Liver (tissue), 3 donors: ENCODE measurements at regions not wholly inside any gene's neighbourhood (a gene's known extent, or its start where the extent isn't known, plus 50 kb on each side); places are given as distances from the start of the nearest gene placed in this dataset.

Experiments used
- EGR1 ChIP-seq, 2 donors: IDR thresholded peaks; 2 replicates each; pipeline ENCODE4 v1.6.1; 2016 to 2018; ENCODE audit warnings: antibody characterized with exemption in 2 of 2, low read depth in 2 of 2
- FOXA2 ChIP-seq: IDR thresholded peaks from 2 replicates; pipeline ENCODE4 v1.6.1; 2016; ENCODE audit warnings: antibody characterized with exemption
- JUND ChIP-seq, 2 donors: IDR thresholded peaks; 2 replicates each; pipeline ENCODE4 v1.6.1; 2016; ENCODE audit warnings: antibody characterized with exemption in 2 of 2
- NR2F2 ChIP-seq: IDR thresholded peaks from 2 replicates; pipeline ENCODE4 v1.6.1; 2016; ENCODE audit warnings: antibody characterized with exemption
- RAD21 ChIP-seq, 2 donors: IDR thresholded peaks; 2 replicates each; pipeline ENCODE4 v1.6.1; 2016; ENCODE audit warnings: antibody characterized with exemption in 2 of 2, mild to moderate bottlenecking in 2 of 2
- RXRA ChIP-seq, 2 donors: IDR thresholded peaks; 2 replicates each; pipeline ENCODE4 v1.6.1; 2017 to 2018; ENCODE audit warnings: antibody characterized with exemption in 2 of 2, mild to moderate bottlenecking in 1 of 2
- TAF1 ChIP-seq: conservative IDR thresholded peaks from 2 replicates; pipeline ENCODE4 v1.6.1; 2016; ENCODE audit warnings: antibody characterized with exemption, mild to moderate bottlenecking
- YY1 ChIP-seq: IDR thresholded peaks from 2 replicates; pipeline ENCODE4 v1.6.1; 2016; ENCODE audit warnings: antibody characterized with exemption, mild to moderate bottlenecking
- TF ChIP-seq, protein P1 (sequence below): fragments of 150-350 bp; IDR thresholded peaks from 2 replicates; pipeline ENCODE4 v1.5.1; 2017; ENCODE audit warnings: improper control_type of control experiment, low read depth, low read length; ENCODE audit not compliant: missing input control
- TF ChIP-seq, protein P2 (sequence below): IDR thresholded peaks from 2 replicates; pipeline ENCODE4 v1.6.1; 2016; ENCODE audit warnings: antibody characterized with exemption
- TF ChIP-seq, protein P3 (sequence below): IDR thresholded peaks from 2 replicates; pipeline ENCODE4 v1.6.1; 2016; ENCODE audit warnings: antibody characterized with exemption, mild to moderate bottlenecking
- TF ChIP-seq, protein P4 (sequence below): IDR thresholded peaks from 2 replicates; pipeline ENCODE4 v1.6.1; 2016; ENCODE audit warnings: antibody characterized with exemption
- TF ChIP-seq, protein P5 (sequence below): IDR thresholded peaks from 2 replicates; pipeline ENCODE4 v1.6.1; 2016; ENCODE audit warnings: antibody characterized with exemption
- donor health status: healthy.
- donor health status: healthy.

DNA sequence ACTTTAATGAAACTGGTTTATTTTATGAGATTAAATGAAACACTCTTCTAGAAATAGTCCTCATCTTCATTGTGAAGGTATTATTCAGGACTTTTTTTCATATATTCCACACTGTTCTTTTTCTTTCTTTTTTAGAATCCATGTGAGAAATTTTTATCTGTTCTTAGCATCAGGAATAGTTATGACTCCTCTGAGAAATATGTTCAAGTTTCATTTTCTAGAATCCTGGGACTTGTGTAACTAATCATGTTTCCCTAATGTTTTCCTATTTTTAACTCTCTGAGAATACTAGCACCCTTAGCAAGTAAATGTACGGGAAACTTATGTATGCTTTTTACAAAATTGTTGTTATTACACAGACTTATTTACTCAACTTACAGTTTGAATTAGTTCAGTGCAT, 407.8 kb downstream of the CBLN4 start:
- TF ChIP-seq, protein P1, sequence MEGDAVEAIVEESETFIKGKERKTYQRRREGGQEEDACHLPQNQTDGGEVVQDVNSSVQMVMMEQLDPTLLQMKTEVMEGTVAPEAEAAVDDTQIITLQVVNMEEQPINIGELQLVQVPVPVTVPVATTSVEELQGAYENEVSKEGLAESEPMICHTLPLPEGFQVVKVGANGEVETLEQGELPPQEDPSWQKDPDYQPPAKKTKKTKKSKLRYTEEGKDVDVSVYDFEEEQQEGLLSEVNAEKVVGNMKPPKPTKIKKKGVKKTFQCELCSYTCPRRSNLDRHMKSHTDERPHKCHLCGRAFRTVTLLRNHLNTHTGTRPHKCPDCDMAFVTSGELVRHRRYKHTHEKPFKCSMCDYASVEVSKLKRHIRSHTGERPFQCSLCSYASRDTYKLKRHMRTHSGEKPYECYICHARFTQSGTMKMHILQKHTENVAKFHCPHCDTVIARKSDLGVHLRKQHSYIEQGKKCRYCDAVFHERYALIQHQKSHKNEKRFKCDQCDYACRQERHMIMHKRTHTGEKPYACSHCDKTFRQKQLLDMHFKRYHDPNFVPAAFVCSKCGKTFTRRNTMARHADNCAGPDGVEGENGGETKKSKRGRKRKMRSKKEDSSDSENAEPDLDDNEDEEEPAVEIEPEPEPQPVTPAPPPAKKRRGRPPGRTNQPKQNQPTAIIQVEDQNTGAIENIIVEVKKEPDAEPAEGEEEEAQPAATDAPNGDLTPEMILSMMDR = no peak
- TF ChIP-seq TAF1 = no peak
- no peak for TF ChIP-seq EGR1 (IDR thresholded peaks at IDR 0.05; ENCODE audit: low read depth in 2 of 2)
- TF ChIP-seq JUND (IDR thresholded peaks at IDR 0.05) = no peak
- TF ChIP-seq YY1 = no peak
- TF ChIP-seq, protein P2, sequence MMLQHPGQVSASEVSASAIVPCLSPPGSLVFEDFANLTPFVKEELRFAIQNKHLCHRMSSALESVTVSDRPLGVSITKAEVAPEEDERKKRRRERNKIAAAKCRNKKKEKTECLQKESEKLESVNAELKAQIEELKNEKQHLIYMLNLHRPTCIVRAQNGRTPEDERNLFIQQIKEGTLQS = no peak
- no peak for TF ChIP-seq RAD21 (IDR thresholded peaks at IDR 0.05)
- no peak for TF ChIP-seq FOXA2
- TF ChIP-seq, protein P3, sequence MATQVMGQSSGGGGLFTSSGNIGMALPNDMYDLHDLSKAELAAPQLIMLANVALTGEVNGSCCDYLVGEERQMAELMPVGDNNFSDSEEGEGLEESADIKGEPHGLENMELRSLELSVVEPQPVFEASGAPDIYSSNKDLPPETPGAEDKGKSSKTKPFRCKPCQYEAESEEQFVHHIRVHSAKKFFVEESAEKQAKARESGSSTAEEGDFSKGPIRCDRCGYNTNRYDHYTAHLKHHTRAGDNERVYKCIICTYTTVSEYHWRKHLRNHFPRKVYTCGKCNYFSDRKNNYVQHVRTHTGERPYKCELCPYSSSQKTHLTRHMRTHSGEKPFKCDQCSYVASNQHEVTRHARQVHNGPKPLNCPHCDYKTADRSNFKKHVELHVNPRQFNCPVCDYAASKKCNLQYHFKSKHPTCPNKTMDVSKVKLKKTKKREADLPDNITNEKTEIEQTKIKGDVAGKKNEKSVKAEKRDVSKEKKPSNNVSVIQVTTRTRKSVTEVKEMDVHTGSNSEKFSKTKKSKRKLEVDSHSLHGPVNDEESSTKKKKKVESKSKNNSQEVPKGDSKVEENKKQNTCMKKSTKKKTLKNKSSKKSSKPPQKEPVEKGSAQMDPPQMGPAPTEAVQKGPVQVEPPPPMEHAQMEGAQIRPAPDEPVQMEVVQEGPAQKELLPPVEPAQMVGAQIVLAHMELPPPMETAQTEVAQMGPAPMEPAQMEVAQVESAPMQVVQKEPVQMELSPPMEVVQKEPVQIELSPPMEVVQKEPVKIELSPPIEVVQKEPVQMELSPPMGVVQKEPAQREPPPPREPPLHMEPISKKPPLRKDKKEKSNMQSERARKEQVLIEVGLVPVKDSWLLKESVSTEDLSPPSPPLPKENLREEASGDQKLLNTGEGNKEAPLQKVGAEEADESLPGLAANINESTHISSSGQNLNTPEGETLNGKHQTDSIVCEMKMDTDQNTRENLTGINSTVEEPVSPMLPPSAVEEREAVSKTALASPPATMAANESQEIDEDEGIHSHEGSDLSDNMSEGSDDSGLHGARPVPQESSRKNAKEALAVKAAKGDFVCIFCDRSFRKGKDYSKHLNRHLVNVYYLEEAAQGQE = no peak
- no peak for TF ChIP-seq RXRA (IDR thresholded peaks at IDR 0.05)
- TF ChIP-seq, protein P4, sequence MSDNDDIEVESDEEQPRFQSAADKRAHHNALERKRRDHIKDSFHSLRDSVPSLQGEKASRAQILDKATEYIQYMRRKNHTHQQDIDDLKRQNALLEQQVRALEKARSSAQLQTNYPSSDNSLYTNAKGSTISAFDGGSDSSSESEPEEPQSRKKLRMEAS = no peak
- TF ChIP-seq, protein P5, sequence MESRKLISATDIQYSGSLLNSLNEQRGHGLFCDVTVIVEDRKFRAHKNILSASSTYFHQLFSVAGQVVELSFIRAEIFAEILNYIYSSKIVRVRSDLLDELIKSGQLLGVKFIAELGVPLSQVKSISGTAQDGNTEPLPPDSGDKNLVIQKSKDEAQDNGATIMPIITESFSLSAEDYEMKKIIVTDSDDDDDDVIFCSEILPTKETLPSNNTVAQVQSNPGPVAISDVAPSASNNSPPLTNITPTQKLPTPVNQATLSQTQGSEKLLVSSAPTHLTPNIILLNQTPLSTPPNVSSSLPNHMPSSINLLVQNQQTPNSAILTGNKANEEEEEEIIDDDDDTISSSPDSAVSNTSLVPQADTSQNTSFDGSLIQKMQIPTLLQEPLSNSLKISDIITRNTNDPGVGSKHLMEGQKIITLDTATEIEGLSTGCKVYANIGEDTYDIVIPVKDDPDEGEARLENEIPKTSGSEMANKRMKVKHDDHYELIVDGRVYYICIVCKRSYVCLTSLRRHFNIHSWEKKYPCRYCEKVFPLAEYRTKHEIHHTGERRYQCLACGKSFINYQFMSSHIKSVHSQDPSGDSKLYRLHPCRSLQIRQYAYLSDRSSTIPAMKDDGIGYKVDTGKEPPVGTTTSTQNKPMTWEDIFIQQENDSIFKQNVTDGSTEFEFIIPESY = no peak
- no peak for TF ChIP-seq NR2F2
